Ishikawa (cell line): ENCODE measurements at regions not wholly inside any gene's neighbourhood (a gene's known extent, or its start where the extent isn't known, plus 50 kb on each side); places are given as distances from the start of the nearest gene placed in this dataset.

ENCODE experiments used
- CEBPB ChIP-seq: IDR thresholded peaks from 2 replicates; pipeline ENCODE4 v1.6.1; 2012
- EGR1 ChIP-seq: IDR thresholded peaks from 2 replicates; pipeline ENCODE4 v1.6.1; 2012
- EP300 ChIP-seq: IDR thresholded peaks from 2 replicates; pipeline ENCODE4 v1.6.1; 2012; ENCODE audit warnings: borderline replicate concordance
- NFIC ChIP-seq: IDR thresholded peaks from 2 replicates; pipeline ENCODE4 v1.6.1; 2012
- RAD21 ChIP-seq: IDR thresholded peaks from 2 replicates; pipeline ENCODE4 v1.6.1; 2012; ENCODE audit warnings: low read depth
- TAF1 ChIP-seq: IDR thresholded peaks from 2 replicates; pipeline ENCODE4 v1.6.1; 2012; ENCODE audit warnings: low read depth, mild to moderate bottlenecking
- TCF12 ChIP-seq: IDR thresholded peaks from 2 replicates; pipeline ENCODE4 v1.6.1; 2012; ENCODE audit warnings: low read depth
- YY1 ChIP-seq: IDR thresholded peaks from 2 replicates; pipeline ENCODE4 v1.6.1; 2012; ENCODE audit warnings: low read depth

GRCh38 chr3:103499132-103499900 is 1064.5 kb downstream of the ZPLD1 start:
- TF ChIP-seq CEBPB (no peak), RAD21 (no peak), TAF1 (no peak), YY1 (no peak), EP300 (no peak), NFIC (peak; percentile 11; the same call in 1 of the 2 replicates), TCF12 (no peak), EGR1 (no peak)
